ENCODE measurements at regions not wholly inside any gene's neighbourhood (a gene's known extent, or its start where the extent isn't known, plus 50 kb on each side); places are given as distances from the start of the nearest gene placed in this dataset.

- peaks cover 7% of the 10 kb centered on the region for H3K9me3 Mint-ChIP-seq
- H3K36me3 Mint-ChIP-seq (ENCODE audit: insufficient read depth) = no peaks in the 10 kb centered on the region
- DNase-seq (ENCODE audit: low spot score in 2 of 2) = no peak
- H3K27me3 Mint-ChIP-seq = no peaks in the 10 kb centered on the region
- no peaks in the 10 kb centered on the region for H3K4me1 Mint-ChIP-seq
- no peak overlapping the region for H3K4me3 Mint-ChIP-seq
- H3K27ac Mint-ChIP-seq (ENCODE audit: low read depth) = no peak overlapping the region
- no peak for ATAC-seq (replicated peaks; ENCODE audit: extremely low read depth, poor library complexity, severe bottlenecking)
Observed at GRCh38 chr4:84366907-84367306, 132.2 kb downstream of the NKX6-1 start.

GRCh38 chr4:84366161-84366560 is 132.9 kb downstream of the NKX6-1 start:
- H3K9me3 Mint-ChIP-seq = peaks cover 7% of the 10 kb centered on the region
- DNase-seq (ENCODE audit: low spot score in 2 of 2) (no peak), ATAC-seq (replicated peaks; ENCODE audit: extremely low read depth, poor library complexity, severe bottlenecking) (no peak)
- H3K36me3 Mint-ChIP-seq (ENCODE audit: insufficient read depth) = no peaks in the 10 kb centered on the region
- H3K4me1 Mint-ChIP-seq = no peaks in the 10 kb centered on the region
- no peak overlapping the region for H3K4me3 Mint-ChIP-seq
- no peaks in the 10 kb centered on the region for H3K27me3 Mint-ChIP-seq
- H3K27ac Mint-ChIP-seq (ENCODE audit: low read depth) = no peak overlapping the region

- DNase-seq (ENCODE audit: low spot score in 2 of 2) (no peak), ATAC-seq (replicated peaks; ENCODE audit: extremely low read depth, poor library complexity, severe bottlenecking) (no peak)
- Mint-ChIP-seq H3K4me1 (no peaks in the 10 kb centered on the region), H3K36me3 (ENCODE audit: insufficient read depth) (no peaks in the 10 kb centered on the region), H3K4me3 (no peak overlapping the region), H3K9me3 (peaks cover 8% of the 10 kb centered on the region), H3K27ac (ENCODE audit: low read depth) (no peak overlapping the region), H3K27me3 (no peaks in the 10 kb centered on the region)
Observed at GRCh38 chr4:84362896-84363655, 136.0 kb downstream of the NKX6-1 start.

GRCh38 chr4:84342161-84342560 is 156.9 kb downstream of the NKX6-1 start:
- Mint-ChIP-seq H3K9me3 (peaks cover 37% of the 10 kb centered on the region), H3K4me3 (no peak overlapping the region), H3K36me3 (ENCODE audit: insufficient read depth) (no peaks in the 10 kb centered on the region), H3K27me3 (no peaks in the 10 kb centered on the region), H3K27ac (ENCODE audit: low read depth) (no peak overlapping the region), H3K4me1 (no peaks in the 10 kb centered on the region)
- ATAC-seq (replicated peaks; ENCODE audit: extremely low read depth, poor library complexity, severe bottlenecking) (no peak), DNase-seq (ENCODE audit: low spot score in 2 of 2) (no peak)

GRCh38 chr4:84341559-84341958 is 157.5 kb downstream of the NKX6-1 start:
- H3K27ac Mint-ChIP-seq (ENCODE audit: low read depth) = no peak overlapping the region
- no peaks in the 10 kb centered on the region for H3K4me1 Mint-ChIP-seq
- DNase-seq (ENCODE audit: low spot score in 2 of 2) (no peak), ATAC-seq (replicated peaks; ENCODE audit: extremely low read depth, poor library complexity, severe bottlenecking) (no peak)
- peaks cover 37% of the 10 kb centered on the region for H3K9me3 Mint-ChIP-seq
- no peaks in the 10 kb centered on the region for H3K36me3 Mint-ChIP-seq (ENCODE audit: insufficient read depth)
- H3K27me3 Mint-ChIP-seq = no peaks in the 10 kb centered on the region
- H3K4me3 Mint-ChIP-seq = no peak overlapping the region

GRCh38 chr4:84338367-84338766 is 160.7 kb downstream of the NKX6-1 start:
- Mint-ChIP-seq H3K36me3 (ENCODE audit: insufficient read depth) (no peaks in the 10 kb centered on the region), H3K9me3 (peaks cover 26% of the 10 kb centered on the region), H3K27me3 (no peaks in the 10 kb centered on the region), H3K27ac (ENCODE audit: low read depth) (no peak overlapping the region), H3K4me3 (no peak overlapping the region), H3K4me1 (no peaks in the 10 kb centered on the region)
- DNase-seq (ENCODE audit: low spot score in 2 of 2) (no peak), ATAC-seq (replicated peaks; ENCODE audit: extremely low read depth, poor library complexity, severe bottlenecking) (no peak)

GRCh38 chr4:84336964-84337705 is 162.0 kb downstream of the NKX6-1 start:
- ATAC-seq (replicated peaks; ENCODE audit: extremely low read depth, poor library complexity, severe bottlenecking) (no peak), DNase-seq (ENCODE audit: low spot score in 2 of 2) (no peak)
- Mint-ChIP-seq H3K4me3 (no peak overlapping the region), H3K36me3 (ENCODE audit: insufficient read depth) (no peaks in the 10 kb centered on the region), H3K27me3 (no peaks in the 10 kb centered on the region), H3K27ac (ENCODE audit: low read depth) (no peak overlapping the region), H3K4me1 (no peaks in the 10 kb centered on the region), H3K9me3 (peaks cover 22% of the 10 kb centered on the region)

- Mint-ChIP-seq H3K36me3 (ENCODE audit: insufficient read depth) (no peaks in the 10 kb centered on the region), H3K4me3 (no peak overlapping the region), H3K4me1 (no peaks in the 10 kb centered on the region), H3K9me3 (peaks cover 15% of the 10 kb centered on the region), H3K27ac (ENCODE audit: low read depth) (no peak overlapping the region), H3K27me3 (no peaks in the 10 kb centered on the region)
- no peak for ATAC-seq (replicated peaks; ENCODE audit: extremely low read depth, poor library complexity, severe bottlenecking)
- DNase-seq (ENCODE audit: low spot score in 2 of 2) = no peak
Observed at GRCh38 chr4:84327526-84327925, 171.6 kb downstream of the NKX6-1 start.

- H3K27ac Mint-ChIP-seq (ENCODE audit: low read depth) = no peak overlapping the region
- H3K27me3 Mint-ChIP-seq = no peaks in the 10 kb centered on the region
- no peaks in the 10 kb centered on the region for H3K36me3 Mint-ChIP-seq (ENCODE audit: insufficient read depth)
- no peaks in the 10 kb centered on the region for H3K4me1 Mint-ChIP-seq
- DNase-seq (ENCODE audit: low spot score in 2 of 2) = no peak
- no peak overlapping the region for H3K4me3 Mint-ChIP-seq
- ATAC-seq (replicated peaks; ENCODE audit: extremely low read depth, poor library complexity, severe bottlenecking) = no peak
- peaks cover 10% of the 10 kb centered on the region for H3K9me3 Mint-ChIP-seq
Observed at GRCh38 chr4:84325625-84326024, 173.5 kb downstream of the NKX6-1 start.

- H3K27me3 Mint-ChIP-seq = no peaks in the 10 kb centered on the region
- H3K36me3 Mint-ChIP-seq (ENCODE audit: insufficient read depth) = no peaks in the 10 kb centered on the region
- no peak for DNase-seq (ENCODE audit: low spot score in 2 of 2)
- H3K9me3 Mint-ChIP-seq = peaks cover 10% of the 10 kb centered on the region
- no peak overlapping the region for H3K27ac Mint-ChIP-seq (ENCODE audit: low read depth)
- H3K4me3 Mint-ChIP-seq = no peak overlapping the region
- no peaks in the 10 kb centered on the region for H3K4me1 Mint-ChIP-seq
- no peak for ATAC-seq (replicated peaks; ENCODE audit: extremely low read depth, poor library complexity, severe bottlenecking)
Observed at GRCh38 chr4:84324303-84325245, 174.5 kb downstream of the NKX6-1 start.

- ATAC-seq (replicated peaks; ENCODE audit: extremely low read depth, poor library complexity, severe bottlenecking) (no peak), DNase-seq (ENCODE audit: low spot score in 2 of 2) (no peak)
- H3K27me3 Mint-ChIP-seq = no peaks in the 10 kb centered on the region
- no peaks in the 10 kb centered on the region for H3K4me1 Mint-ChIP-seq
- H3K27ac Mint-ChIP-seq (ENCODE audit: low read depth) = no peak overlapping the region
- no peak overlapping the region for H3K4me3 Mint-ChIP-seq
- H3K9me3 Mint-ChIP-seq = peaks cover 11% of the 10 kb centered on the region
- no peaks in the 10 kb centered on the region for H3K36me3 Mint-ChIP-seq (ENCODE audit: insufficient read depth)
Observed at GRCh38 chr4:84319124-84319523, 180.0 kb downstream of the NKX6-1 start.

- ATAC-seq (replicated peaks; ENCODE audit: extremely low read depth, poor library complexity, severe bottlenecking) (no peak), DNase-seq (ENCODE audit: low spot score in 2 of 2) (no peak)
- Mint-ChIP-seq H3K4me3 (no peak overlapping the region), H3K36me3 (ENCODE audit: insufficient read depth) (no peaks in the 10 kb centered on the region), H3K9me3 (peaks cover 16% of the 10 kb centered on the region), H3K27me3 (no peaks in the 10 kb centered on the region), H3K27ac (ENCODE audit: low read depth) (no peak overlapping the region), H3K4me1 (no peaks in the 10 kb centered on the region)
Observed at GRCh38 chr4:84317513-84317912, 181.6 kb downstream of the NKX6-1 start.
